ENCODE measurements at regions not wholly inside any gene's neighbourhood (a gene's known extent, or its start where the extent isn't known, plus 50 kb on each side); places are given as distances from the start of the nearest gene placed in this dataset.

DNA sequence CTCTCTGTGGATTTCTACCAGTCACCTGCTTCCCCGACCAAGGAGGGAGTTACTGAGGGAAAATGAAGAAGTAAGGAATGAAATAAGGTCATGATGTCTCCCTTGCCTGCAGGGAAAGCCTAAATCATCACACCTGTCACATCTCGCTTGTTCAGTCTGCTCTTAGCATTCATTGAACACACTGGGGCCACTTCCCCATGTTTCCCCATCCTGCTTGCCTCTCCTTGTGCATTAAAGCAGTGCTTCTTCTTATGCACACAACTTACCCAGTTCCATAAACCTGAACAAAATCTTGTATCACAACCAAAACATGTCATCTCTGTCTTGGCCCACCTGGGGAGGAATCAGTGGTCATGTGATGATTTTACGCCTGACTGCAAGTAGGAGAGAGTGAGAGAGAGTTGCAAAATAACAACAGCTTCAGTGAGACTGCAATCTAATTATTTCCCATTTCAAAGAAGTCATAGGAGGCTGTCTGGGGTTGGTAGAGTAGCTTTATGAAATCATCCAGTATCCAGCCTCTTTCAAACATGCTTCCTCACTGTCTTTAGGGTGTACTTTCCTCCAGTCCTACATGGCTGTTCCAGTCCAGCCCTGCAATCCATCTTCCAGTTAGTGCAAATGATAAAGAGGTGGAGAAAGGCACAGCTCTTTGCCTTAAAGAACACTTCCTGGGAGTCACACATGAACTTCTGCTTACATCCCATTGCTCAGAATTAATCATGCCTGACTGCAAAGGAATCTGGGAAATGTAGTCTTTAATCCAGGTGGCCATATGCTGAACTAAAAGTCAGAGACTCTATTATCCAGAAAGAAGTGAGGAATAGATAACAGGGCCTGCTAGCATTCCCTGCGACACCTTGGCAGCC lies 220.1 kb downstream of the HAUS1 start:
- no peaks in the 10 kb centered on the region for H3K36me3 ChIP-seq (ENCODE audit: control insufficient read depth, insufficient read depth, low read length)
- no peaks in the 10 kb centered on the region for H3K27me3 ChIP-seq (replicated peaks; ENCODE audit: control insufficient read depth, insufficient read depth, low read length, poor library complexity, severe bottlenecking)
- H3K9me3 ChIP-seq (ENCODE audit: control insufficient read depth, low read length) = no peaks in the 10 kb centered on the region
- H3K4me3 ChIP-seq (ENCODE audit: insufficient read depth, low read depth, low read length, poor library complexity, severe bottlenecking) = no peak overlapping the region
- H3K27ac ChIP-seq (ENCODE audit: insufficient read depth, low read length, poor library complexity, severe bottlenecking) = no peak overlapping the region
- no peak for DNase-seq
- no peaks in the 10 kb centered on the region for H3K4me1 ChIP-seq (ENCODE audit: control insufficient read depth, insufficient read depth, low read length, poor library complexity, severe bottlenecking)

DNA sequence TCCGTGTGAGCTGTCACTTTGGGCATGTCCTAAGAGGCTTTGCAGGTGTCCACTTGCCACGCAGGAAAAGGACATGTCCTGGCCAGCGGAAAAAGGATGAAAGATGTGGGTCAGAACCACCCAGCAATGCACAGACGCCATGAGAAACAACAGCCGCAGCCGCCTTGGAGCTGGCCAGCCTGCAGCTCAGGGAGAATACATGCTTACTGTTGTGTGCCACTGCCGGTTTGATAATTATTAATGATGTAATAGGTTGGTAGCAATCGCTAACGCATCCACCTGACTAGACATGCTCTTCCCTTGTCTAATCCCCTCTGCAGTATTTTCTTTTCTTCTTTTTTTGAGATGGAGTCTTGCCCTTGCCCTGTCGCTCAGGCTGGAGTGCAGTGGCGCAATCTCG lies 221.7 kb downstream of the HAUS1 start:
- no peaks in the 10 kb centered on the region for H3K27me3 ChIP-seq (replicated peaks; ENCODE audit: control insufficient read depth, insufficient read depth, low read length, poor library complexity, severe bottlenecking)
- H3K27ac ChIP-seq (ENCODE audit: insufficient read depth, low read length, poor library complexity, severe bottlenecking) = no peak overlapping the region
- no peaks in the 10 kb centered on the region for H3K4me1 ChIP-seq (ENCODE audit: control insufficient read depth, insufficient read depth, low read length, poor library complexity, severe bottlenecking)
- DNase-seq = no peak
- no peaks in the 10 kb centered on the region for H3K36me3 ChIP-seq (ENCODE audit: control insufficient read depth, insufficient read depth, low read length)
- no peak overlapping the region for H3K4me3 ChIP-seq (ENCODE audit: insufficient read depth, low read depth, low read length, poor library complexity, severe bottlenecking)
- H3K9me3 ChIP-seq (ENCODE audit: control insufficient read depth, low read length) = no peaks in the 10 kb centered on the region

DNA sequence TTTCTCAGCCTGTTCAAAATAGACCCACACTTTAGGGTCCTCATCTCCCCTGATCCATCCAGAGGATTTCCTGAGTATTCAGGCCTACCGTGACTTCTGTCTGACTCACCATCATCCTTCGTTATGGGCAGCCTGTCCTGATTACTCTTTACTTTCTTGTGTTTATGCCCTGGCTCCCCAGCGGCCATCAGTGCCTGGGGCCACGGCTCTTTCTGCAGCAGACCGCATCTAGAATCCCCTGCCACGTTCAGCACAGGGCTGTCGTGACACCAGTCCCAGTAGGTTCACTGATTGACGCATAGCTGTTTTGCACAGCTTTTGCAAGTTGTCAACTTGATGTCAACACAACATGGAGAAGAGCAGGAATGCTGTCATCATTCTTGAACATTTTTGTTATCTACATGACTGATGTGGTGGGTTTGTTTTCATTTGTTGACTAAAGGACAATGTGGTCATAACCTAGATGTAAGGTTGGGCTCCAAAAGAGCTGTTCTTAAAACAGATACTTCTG lies 225.6 kb downstream of the HAUS1 start:
- no peak overlapping the region for H3K27ac ChIP-seq (ENCODE audit: insufficient read depth, low read length, poor library complexity, severe bottlenecking)
- peaks cover 1% of the 10 kb centered on the region for H3K27me3 ChIP-seq (replicated peaks; ENCODE audit: control insufficient read depth, insufficient read depth, low read length, poor library complexity, severe bottlenecking)
- DNase-seq = no peak
- H3K36me3 ChIP-seq (ENCODE audit: control insufficient read depth, insufficient read depth, low read length) = no peaks in the 10 kb centered on the region
- H3K4me3 ChIP-seq (ENCODE audit: insufficient read depth, low read depth, low read length, poor library complexity, severe bottlenecking) = no peak overlapping the region
- H3K9me3 ChIP-seq (ENCODE audit: control insufficient read depth, low read length) = no peaks in the 10 kb centered on the region
- H3K4me1 ChIP-seq (ENCODE audit: control insufficient read depth, insufficient read depth, low read length, poor library complexity, severe bottlenecking) = peaks cover 8% of the 10 kb centered on the region

DNA sequence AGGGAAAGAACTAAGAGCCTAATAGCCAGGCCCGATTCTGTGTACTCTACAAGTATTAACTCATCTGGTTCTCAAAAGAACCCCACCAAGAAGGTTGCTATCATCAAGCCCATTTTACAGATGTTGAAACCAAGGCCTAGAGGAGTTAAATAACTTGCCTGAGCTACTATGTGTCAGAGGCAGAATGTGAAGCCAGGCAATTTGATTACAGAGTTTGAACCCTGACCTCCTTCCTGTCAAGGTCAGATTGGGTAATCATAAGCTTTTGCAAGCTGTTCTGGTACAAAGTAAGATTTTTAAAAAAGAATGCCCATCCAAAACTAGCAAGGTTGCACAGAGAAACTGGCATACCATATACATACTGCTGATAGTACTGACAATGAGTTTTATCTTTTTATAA lies 227.1 kb downstream of the HAUS1 start:
- no peak overlapping the region for H3K4me3 ChIP-seq (ENCODE audit: insufficient read depth, low read depth, low read length, poor library complexity, severe bottlenecking)

DNA sequence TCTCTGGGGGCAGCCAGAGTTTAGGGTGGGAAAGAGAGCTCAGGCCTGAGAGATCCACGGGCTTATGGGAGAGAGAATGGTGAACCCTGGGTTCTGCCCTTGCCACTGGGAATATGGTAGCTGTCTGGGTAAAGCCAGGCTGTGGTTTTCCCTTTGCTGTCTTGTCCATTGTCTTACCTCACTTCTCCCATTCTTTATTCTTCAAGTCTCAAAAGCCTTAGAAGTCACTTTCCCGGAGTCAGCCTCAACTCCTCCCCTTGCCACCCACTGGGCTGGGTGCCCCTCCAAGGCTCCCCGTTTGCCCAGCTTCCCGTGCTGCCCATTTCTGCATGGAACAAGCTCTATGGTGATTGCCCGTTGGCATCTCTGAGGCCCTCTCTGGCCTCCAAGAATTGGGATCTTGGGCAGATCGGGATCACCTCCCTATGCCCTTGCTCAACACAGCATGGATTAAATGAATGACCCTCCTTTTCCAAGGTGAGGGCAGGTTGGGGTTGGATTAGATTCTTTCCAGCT lies 228.2 kb downstream of the HAUS1 start:
- peaks cover 14% of the 10 kb centered on the region for H3K4me1 ChIP-seq (ENCODE audit: control insufficient read depth, insufficient read depth, low read length, poor library complexity, severe bottlenecking)
- DNase-seq = no peak
- H3K4me3 ChIP-seq (ENCODE audit: insufficient read depth, low read depth, low read length, poor library complexity, severe bottlenecking) = no peak overlapping the region
- H3K36me3 ChIP-seq (ENCODE audit: control insufficient read depth, insufficient read depth, low read length) = no peaks in the 10 kb centered on the region
- no peak overlapping the region for H3K27ac ChIP-seq (ENCODE audit: insufficient read depth, low read length, poor library complexity, severe bottlenecking)
- peaks cover 5% of the 10 kb centered on the region for H3K27me3 ChIP-seq (replicated peaks; ENCODE audit: control insufficient read depth, insufficient read depth, low read length, poor library complexity, severe bottlenecking)
- no peaks in the 10 kb centered on the region for H3K9me3 ChIP-seq (ENCODE audit: control insufficient read depth, low read length)

More for the DNA sequence above, 227.1 kb downstream of the HAUS1 start:
- no peak overlapping the region for H3K27ac ChIP-seq (ENCODE audit: insufficient read depth, low read length, poor library complexity, severe bottlenecking)
- peaks cover 5% of the 10 kb centered on the region for H3K27me3 ChIP-seq (replicated peaks; ENCODE audit: control insufficient read depth, insufficient read depth, low read length, poor library complexity, severe bottlenecking)
- no peaks in the 10 kb centered on the region for H3K36me3 ChIP-seq (ENCODE audit: control insufficient read depth, insufficient read depth, low read length)
- no peak for DNase-seq
- peaks cover 14% of the 10 kb centered on the region for H3K4me1 ChIP-seq (ENCODE audit: control insufficient read depth, insufficient read depth, low read length, poor library complexity, severe bottlenecking)
- H3K9me3 ChIP-seq (ENCODE audit: control insufficient read depth, low read length) = no peaks in the 10 kb centered on the region

DNA sequence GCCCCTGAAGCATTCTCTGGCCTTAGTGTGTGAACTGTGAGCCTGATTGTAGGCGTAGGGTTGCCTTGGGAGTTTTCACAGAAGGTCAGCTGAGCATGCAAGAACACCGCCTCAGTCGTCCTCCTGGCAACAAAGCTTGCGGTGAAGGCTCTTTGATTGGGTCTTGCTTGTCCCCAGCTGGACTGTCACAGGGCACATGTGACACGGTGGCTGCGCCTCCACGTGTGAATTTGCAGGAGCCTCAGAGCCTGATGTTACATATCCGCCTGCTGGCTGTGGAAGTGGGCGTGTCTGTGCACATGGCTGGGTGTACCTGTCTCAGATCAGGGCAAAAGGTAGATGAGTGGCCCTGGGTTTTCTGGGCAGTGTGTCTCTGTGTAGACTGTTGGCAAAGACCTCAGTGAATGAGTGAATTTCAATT lies 228.7 kb downstream of the HAUS1 start:
- H3K36me3 ChIP-seq (ENCODE audit: control insufficient read depth, insufficient read depth, low read length) = no peaks in the 10 kb centered on the region
- no peak overlapping the region for H3K27ac ChIP-seq (ENCODE audit: insufficient read depth, low read length, poor library complexity, severe bottlenecking)
- H3K9me3 ChIP-seq (ENCODE audit: control insufficient read depth, low read length) = no peaks in the 10 kb centered on the region
- H3K27me3 ChIP-seq (replicated peaks; ENCODE audit: control insufficient read depth, insufficient read depth, low read length, poor library complexity, severe bottlenecking) = peaks cover 5% of the 10 kb centered on the region
- H3K4me3 ChIP-seq (ENCODE audit: insufficient read depth, low read depth, low read length, poor library complexity, severe bottlenecking) = peak overlapping the region; percentile 42
- H3K4me1 ChIP-seq (ENCODE audit: control insufficient read depth, insufficient read depth, low read length, poor library complexity, severe bottlenecking) = peaks cover 14% of the 10 kb centered on the region
- DNase-seq = no peak

DNA sequence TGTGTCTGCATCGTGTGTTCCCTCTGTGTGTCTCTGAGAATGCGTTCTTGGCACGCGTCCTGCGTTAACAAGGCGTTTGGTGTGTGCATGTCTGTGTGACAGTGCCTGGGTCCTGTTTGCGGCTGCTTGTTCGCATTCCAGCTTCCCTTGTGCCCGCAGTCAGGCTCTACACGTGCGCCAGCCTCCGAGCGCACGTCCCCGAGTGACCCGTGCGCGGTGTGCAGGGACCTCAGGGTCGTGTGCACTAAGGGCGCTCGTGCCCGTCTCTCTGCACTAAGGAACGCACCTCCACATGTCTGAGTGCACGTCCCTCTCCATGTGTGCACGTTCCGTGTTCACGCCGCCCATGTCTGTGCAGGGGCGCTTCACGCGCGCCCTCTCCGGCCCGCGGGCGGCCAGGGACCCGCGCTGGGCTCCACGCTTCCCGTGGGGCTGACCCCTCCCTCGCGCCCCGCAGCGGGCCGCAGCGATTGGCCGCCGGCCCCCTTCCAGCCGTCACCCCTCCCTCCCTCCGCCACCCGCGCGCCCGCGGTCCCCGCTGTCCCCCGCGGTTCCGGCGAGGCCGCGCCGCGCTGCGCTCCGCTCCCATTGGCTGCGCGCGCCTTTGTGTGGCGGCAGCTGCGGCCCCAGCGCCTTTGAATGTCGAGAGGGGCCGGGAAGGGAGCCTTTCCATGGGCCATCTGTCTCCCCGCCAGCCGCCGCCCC lies 229.4 kb downstream of the HAUS1 start:
- no peaks in the 10 kb centered on the region for H3K9me3 ChIP-seq (ENCODE audit: control insufficient read depth, low read length)
- H3K27me3 ChIP-seq (replicated peaks; ENCODE audit: control insufficient read depth, insufficient read depth, low read length, poor library complexity, severe bottlenecking) = peaks cover 5% of the 10 kb centered on the region
- peaks cover 14% of the 10 kb centered on the region for H3K4me1 ChIP-seq (ENCODE audit: control insufficient read depth, insufficient read depth, low read length, poor library complexity, severe bottlenecking)
- H3K4me3 ChIP-seq (ENCODE audit: insufficient read depth, low read depth, low read length, poor library complexity, severe bottlenecking) = peak overlapping the region; percentile 42
- no peak overlapping the region for H3K27ac ChIP-seq (ENCODE audit: insufficient read depth, low read length, poor library complexity, severe bottlenecking)
- H3K36me3 ChIP-seq (ENCODE audit: control insufficient read depth, insufficient read depth, low read length) = no peaks in the 10 kb centered on the region
- peak in 1 of 3 donors; percentile 7 for DNase-seq

DNA sequence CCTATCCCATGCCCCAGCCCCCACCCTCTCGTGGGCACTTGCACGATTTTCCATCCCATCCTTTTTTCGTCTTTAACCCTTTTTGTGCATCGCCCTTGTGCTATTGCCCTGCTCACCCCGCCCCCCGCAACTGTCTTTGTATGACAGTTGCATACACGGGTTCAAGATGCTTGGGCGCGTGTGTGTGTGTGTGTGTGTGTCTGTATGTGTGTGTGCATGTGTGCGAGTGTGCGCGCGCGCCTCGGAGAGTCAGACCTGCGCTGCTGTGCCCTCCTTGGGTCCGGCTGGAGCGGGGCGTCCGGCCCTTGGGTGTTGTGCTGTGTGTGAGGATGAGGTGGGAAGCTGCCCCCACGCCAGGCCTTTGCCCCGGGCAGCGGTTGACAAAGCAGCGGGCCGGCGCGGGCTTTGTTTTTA lies 230.7 kb downstream of the HAUS1 start:
- Histone ChIP-seq H3K4me1 (ENCODE audit: control insufficient read depth, insufficient read depth, low read length, poor library complexity, severe bottlenecking) (peaks cover 14% of the 10 kb centered on the region), H3K27ac (ENCODE audit: insufficient read depth, low read length, poor library complexity, severe bottlenecking) (no peak overlapping the region), H3K4me3 (ENCODE audit: insufficient read depth, low read depth, low read length, poor library complexity, severe bottlenecking) (peak overlapping the region; percentile 55), H3K36me3 (ENCODE audit: control insufficient read depth, insufficient read depth, low read length) (no peaks in the 10 kb centered on the region), H3K9me3 (ENCODE audit: control insufficient read depth, low read length) (no peaks in the 10 kb centered on the region), H3K27me3 (replicated peaks; ENCODE audit: control insufficient read depth, insufficient read depth, low read length, poor library complexity, severe bottlenecking) (peaks cover 5% of the 10 kb centered on the region)
- no peak for DNase-seq

DNA sequence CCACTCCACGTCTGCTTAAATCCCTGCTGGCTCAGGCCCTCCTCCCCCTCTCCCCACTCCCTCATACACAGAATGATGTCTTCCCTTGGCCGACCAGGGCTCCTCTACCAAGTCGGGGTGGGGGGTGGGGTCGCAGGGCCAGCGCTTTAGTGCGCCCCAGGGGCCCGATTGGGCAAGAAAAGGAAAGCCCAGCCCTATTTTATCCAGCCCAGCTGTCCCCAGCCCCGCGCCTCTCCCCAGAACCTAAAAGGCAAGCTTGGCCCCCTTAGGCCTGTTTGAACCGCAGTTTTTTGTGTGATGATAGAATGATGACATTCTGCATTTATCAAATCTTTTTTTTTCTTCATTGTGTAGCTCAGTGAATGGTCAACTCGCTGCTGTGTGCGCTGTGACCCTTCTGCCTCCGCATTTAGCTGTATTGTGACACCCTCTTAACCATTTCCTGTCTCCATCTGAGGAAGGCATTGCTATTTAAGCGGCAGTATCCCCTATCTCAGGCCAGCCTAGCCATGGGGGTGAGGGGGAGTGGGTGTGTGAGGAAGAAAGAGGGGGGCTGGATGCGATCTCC lies 231.4 kb downstream of the HAUS1 start:
- DNase-seq = no peak
- Histone ChIP-seq H3K4me3 (ENCODE audit: insufficient read depth, low read depth, low read length, poor library complexity, severe bottlenecking) (peak overlapping the region; percentile 4), H3K4me1 (ENCODE audit: control insufficient read depth, insufficient read depth, low read length, poor library complexity, severe bottlenecking) (peaks cover 14% of the 10 kb centered on the region), H3K9me3 (ENCODE audit: control insufficient read depth, low read length) (no peaks in the 10 kb centered on the region), H3K27ac (ENCODE audit: insufficient read depth, low read length, poor library complexity, severe bottlenecking) (no peak overlapping the region), H3K27me3 (replicated peaks; ENCODE audit: control insufficient read depth, insufficient read depth, low read length, poor library complexity, severe bottlenecking) (peaks cover 5% of the 10 kb centered on the region), H3K36me3 (ENCODE audit: control insufficient read depth, insufficient read depth, low read length) (no peaks in the 10 kb centered on the region)
